ENCODE measurements at regions not wholly inside any gene's neighbourhood (a gene's known extent, or its start where the extent isn't known, plus 50 kb on each side); places are given as distances from the start of the nearest gene placed in this dataset.
"Not testable (repeated sequence)": the region's sequence is repeated elsewhere in the genome, so short reads cannot be mapped to it uniquely, and the experiment has no call there.

DNA sequence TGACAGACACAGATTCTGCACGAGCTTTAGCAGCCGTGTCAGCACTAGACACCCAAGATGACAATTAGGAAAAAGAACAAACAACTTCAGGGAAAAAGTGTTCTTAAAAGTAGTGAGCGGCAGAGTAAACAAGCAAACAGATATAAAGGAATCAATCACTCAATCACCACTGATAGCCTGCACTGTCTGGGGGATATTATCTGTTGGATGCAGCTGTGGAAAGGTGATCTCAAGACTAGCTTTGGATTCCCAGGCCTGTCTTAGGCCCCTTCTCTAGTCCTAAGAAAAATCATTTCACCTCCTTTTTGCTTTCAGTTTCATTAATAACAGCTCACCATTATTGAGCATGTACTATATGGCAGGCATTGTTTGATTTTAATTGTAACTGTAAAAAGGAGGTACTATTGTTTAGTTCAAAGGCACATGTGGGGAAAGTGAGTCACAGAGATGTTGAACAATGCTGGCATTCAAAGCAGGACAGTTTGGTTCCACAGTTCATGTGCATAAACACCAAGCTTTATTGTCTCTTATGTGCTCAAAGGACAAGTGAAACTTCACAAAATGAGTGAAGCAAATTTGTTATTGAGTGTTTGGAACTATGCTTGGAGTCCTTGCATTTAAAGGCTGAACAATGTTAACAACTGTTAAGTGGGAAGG is 147.3 kb upstream of the TCF4 start:
- DNase-seq (ENCODE audit: insufficient read length, low spot score, missing footprints) = no peak
- Histone ChIP-seq H3K4me1 (ENCODE audit: insufficient read depth, low read length) (peaks cover 19% of the 10 kb centered on the region), H3K4me2 (ENCODE audit: insufficient read depth, low read length) (no peak overlapping the region)

GRCh38 chr18:55732227-55733106 is 144.5 kb upstream of the TCF4 start:
- Histone ChIP-seq H3K27me3 (ENCODE audit: insufficient read depth, low read length) (no peaks in the 10 kb centered on the region), H3K4me3 (ENCODE audit: insufficient read depth, low read length) (no peak overlapping the region), H3K9me3 (ENCODE audit: low read depth, low read length) (no peaks in the 10 kb centered on the region), H2AFZ (ENCODE audit: low read length) (no peak overlapping the region), H3K36me3 (ENCODE audit: insufficient read depth, low read length) (no peaks in the 10 kb centered on the region), H3K79me2 (ENCODE audit: insufficient read depth, low read length) (no peaks in the 10 kb centered on the region), H3K4me2 (ENCODE audit: insufficient read depth, low read length) (peak overlapping the region; percentile 53), H4K20me1 (ENCODE audit: insufficient read depth, low read length) (no peaks in the 10 kb centered on the region), H3K4me1 (ENCODE audit: insufficient read depth, low read length) (peaks cover 19% of the 10 kb centered on the region), H3K27ac (ENCODE audit: low read depth, low read length) (peak overlapping the region; percentile 64)
- TF ChIP-seq CTCF (IDR thresholded peaks at IDR 0.05; ENCODE audit: extremely low read depth, low read depth, low read length) = no peak
- peak; percentile 48 for DNase-seq (ENCODE audit: insufficient read length, low spot score, missing footprints)

More for the DNA sequence above, 147.3 kb upstream of the TCF4 start:
- Histone ChIP-seq H3K4me3 (ENCODE audit: insufficient read depth, low read length) (no peak overlapping the region), H3K9me3 (ENCODE audit: low read depth, low read length) (no peaks in the 10 kb centered on the region), H2AFZ (ENCODE audit: low read length) (peak overlapping the region; percentile 2), H3K27ac (ENCODE audit: low read depth, low read length) (no peak overlapping the region), H3K36me3 (ENCODE audit: insufficient read depth, low read length) (no peaks in the 10 kb centered on the region), H3K27me3 (ENCODE audit: insufficient read depth, low read length) (no peaks in the 10 kb centered on the region), H3K79me2 (ENCODE audit: insufficient read depth, low read length) (no peaks in the 10 kb centered on the region), H4K20me1 (ENCODE audit: insufficient read depth, low read length) (no peaks in the 10 kb centered on the region)
- no peak for TF ChIP-seq CTCF (IDR thresholded peaks at IDR 0.05; ENCODE audit: extremely low read depth, low read depth, low read length)

DNA sequence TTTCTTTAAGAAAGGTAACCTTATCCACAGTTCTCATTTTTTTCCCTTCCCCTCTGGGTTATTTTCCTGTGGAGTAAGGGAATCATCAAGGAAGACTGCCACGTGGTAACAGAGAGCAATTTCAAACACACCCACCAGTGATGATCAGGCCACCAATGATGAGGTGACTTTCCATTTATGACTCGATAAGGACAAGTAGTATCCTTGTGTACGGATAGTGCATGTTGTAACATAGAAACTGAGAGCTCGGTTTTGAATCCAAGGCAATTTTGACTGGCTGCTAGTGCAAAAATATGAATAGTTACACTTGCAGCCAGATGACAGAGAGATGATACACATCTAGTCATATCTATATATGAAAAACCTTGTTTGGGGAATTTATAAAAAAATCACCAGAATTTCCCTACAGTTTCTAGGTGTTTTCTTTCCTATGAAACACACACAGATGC is 143.6 kb upstream of the TCF4 start:
- Histone ChIP-seq H3K4me1 (ENCODE audit: insufficient read depth, low read length) (peaks cover 19% of the 10 kb centered on the region), H3K27ac (ENCODE audit: low read depth, low read length) (peak overlapping the region; percentile 64), H3K4me2 (ENCODE audit: insufficient read depth, low read length) (peak overlapping the region; percentile 53), H4K20me1 (ENCODE audit: insufficient read depth, low read length) (no peaks in the 10 kb centered on the region), H3K27me3 (ENCODE audit: insufficient read depth, low read length) (no peaks in the 10 kb centered on the region), H3K4me3 (ENCODE audit: insufficient read depth, low read length) (no peak overlapping the region), H3K36me3 (ENCODE audit: insufficient read depth, low read length) (no peaks in the 10 kb centered on the region), H2AFZ (ENCODE audit: low read length) (peak overlapping the region; percentile 45), H3K9me3 (ENCODE audit: low read depth, low read length) (no peaks in the 10 kb centered on the region), H3K79me2 (ENCODE audit: insufficient read depth, low read length) (no peaks in the 10 kb centered on the region)
- TF ChIP-seq CTCF (IDR thresholded peaks at IDR 0.05; ENCODE audit: extremely low read depth, low read depth, low read length) = no peak
- peak; percentile 27 for DNase-seq (ENCODE audit: insufficient read length, low spot score, missing footprints)

GRCh38 chr18:55721006-55721405 is 133.0 kb upstream of the TCF4 start:
- H3K9me3 ChIP-seq (ENCODE audit: low read depth, low read length); H3K36me3 ChIP-seq (ENCODE audit: insufficient read depth, low read length); H3K27ac ChIP-seq (ENCODE audit: low read depth, low read length); H3K4me3 ChIP-seq (ENCODE audit: insufficient read depth, low read length); H2AFZ ChIP-seq (ENCODE audit: low read length); H3K27me3 ChIP-seq (ENCODE audit: insufficient read depth, low read length); H3K4me2 ChIP-seq (ENCODE audit: insufficient read depth, low read length); DNase-seq (ENCODE audit: insufficient read length, low spot score, missing footprints); H3K79me2 ChIP-seq (ENCODE audit: insufficient read depth, low read length); H4K20me1 ChIP-seq (ENCODE audit: insufficient read depth, low read length); H3K4me1 ChIP-seq (ENCODE audit: insufficient read depth, low read length): not testable (repeated sequence)

Data from osteoblast (primary cell).